Skin epidermis (tissue), 12 donors: ENCODE measurements at regions not wholly inside any gene's neighbourhood (a gene's known extent, or its start where the extent isn't known, plus 50 kb on each side); places are given as distances from the start of the nearest gene placed in this dataset.

ENCODE experiments used
- H3K27ac ChIP-seq, 21 experiments: fragments of 200-600 bp; sonication (generic) in 11 of 21; one replicate each; pipeline ENCODE4 v1.5.0; 2020; ENCODE audit warnings: mild to moderate bottlenecking in 3 of 21, inconsistent platforms in 2 of 21, moderate library complexity in 2 of 21
- H3K4me3 ChIP-seq, 7 experiments: fragments of 200-600 bp; sonication (generic) in 2 of 7; one replicate each; pipeline ENCODE4 v1.5.0; 2020; ENCODE audit warnings: inconsistent platforms in 2 of 7, mild to moderate bottlenecking in 2 of 7, moderate library complexity in 1 of 7

- no peak overlapping the region for H3K4me3 ChIP-seq
- H3K27ac ChIP-seq, result no peak overlapping the region
Observed at GRCh38 chr2:234687718-234688475, 191.0 kb upstream of the ARL4C start.

- peak overlapping the region in 2 of 21 experiments; percentile 26 to 42 for H3K27ac ChIP-seq
- no peak overlapping the region for H3K4me3 ChIP-seq
Observed at GRCh38 chr2:234686088-234686890, 189.4 kb upstream of the ARL4C start.

GRCh38 chr2:234684466-234684865 lies 187.6 kb upstream of the ARL4C start:
- Histone ChIP-seq H3K4me3 (no peak overlapping the region), H3K27ac (no peak overlapping the region)

DNA sequence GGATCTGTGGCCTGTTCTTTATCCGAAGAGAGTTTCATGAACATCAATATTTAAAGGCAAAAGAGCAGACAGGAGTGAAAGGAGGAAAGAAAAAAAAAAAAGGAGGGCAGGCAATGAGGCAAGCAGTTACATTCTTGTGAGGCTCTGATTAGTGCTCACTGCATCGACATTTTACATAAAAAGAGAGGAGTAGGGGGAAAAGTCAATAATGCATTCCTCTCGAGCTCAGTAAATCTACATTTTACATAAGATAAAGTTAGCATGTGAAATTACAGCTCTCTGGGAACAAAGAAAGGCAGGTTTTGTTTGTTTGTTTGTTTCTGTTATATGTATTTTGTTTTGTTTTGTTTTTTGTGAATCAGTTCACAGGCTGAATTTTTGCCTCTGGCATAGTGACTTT lies 187.1 kb upstream of the ARL4C start:
- H3K27ac ChIP-seq, result no peak overlapping the region
- H3K4me3 ChIP-seq, result no peak overlapping the region

- Histone ChIP-seq H3K4me3 (no peak overlapping the region), H3K27ac (no peak overlapping the region)
Observed at GRCh38 chr2:234682492-234683228, 185.8 kb upstream of the ARL4C start.

GRCh38 chr2:234680688-234681619 lies 184.1 kb upstream of the ARL4C start:
- Histone ChIP-seq H3K4me3 (no peak overlapping the region), H3K27ac (peak overlapping the region in 2 of 21 experiments; percentile 15 to 80)

GRCh38 chr2:234679741-234680687 lies 183.1 kb upstream of the ARL4C start:
- Histone ChIP-seq H3K4me3 (no peak overlapping the region), H3K27ac (peak overlapping the region in 11 of 21 experiments; percentile 3 to 81 (median 53))

GRCh38 chr2:234679301-234679740 lies 182.4 kb upstream of the ARL4C start:
- Histone ChIP-seq H3K4me3 (no peak overlapping the region), H3K27ac (peak overlapping the region in 11 of 21 experiments; percentile 3 to 81 (median 53))

GRCh38 chr2:234678711-234679110 lies 181.8 kb upstream of the ARL4C start:
- Histone ChIP-seq H3K27ac (peak overlapping the region in 5 of 21 experiments; percentile 53 to 81 (median 69)), H3K4me3 (no peak overlapping the region)

DNA sequence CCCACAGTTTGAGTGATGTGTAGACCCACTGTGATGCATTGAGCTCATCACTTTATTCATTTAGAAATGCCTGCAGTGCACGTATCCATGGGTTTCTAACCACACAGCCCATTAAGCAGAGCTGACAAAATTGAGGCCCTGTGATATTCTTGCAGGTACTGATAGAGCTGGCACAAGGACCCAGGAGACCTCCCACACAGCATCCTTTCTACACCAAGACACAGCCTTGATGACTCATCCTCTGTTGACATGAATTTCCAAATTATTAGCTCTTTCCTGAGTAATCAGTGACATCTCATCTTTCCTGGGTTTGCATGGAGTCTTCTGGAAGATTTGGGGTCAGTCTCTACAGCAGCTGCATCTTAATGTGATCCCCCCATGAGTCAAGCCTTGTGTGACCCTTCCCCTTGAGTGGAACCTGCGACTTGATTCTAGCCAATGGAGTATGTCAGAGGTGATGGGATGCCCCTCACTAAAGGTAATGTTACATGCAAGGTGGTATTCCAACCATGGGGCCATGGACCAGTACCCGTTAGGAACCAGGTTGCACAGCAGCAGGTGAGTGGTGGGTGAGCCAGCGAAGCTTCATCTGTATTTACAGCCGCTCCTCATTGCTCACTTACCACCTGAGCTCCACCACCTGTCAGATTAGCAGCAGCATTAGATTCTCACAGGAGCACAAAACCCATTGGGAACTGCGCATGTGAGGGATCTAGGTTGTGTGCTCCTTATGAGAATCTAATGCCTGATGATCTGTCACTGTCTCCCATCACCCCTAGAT lies 181.1 kb upstream of the ARL4C start:
- no peak overlapping the region for H3K4me3 ChIP-seq
- peak overlapping the region in 3 of 21 experiments; percentile 9 to 74 (median 42) for H3K27ac ChIP-seq

DNA sequence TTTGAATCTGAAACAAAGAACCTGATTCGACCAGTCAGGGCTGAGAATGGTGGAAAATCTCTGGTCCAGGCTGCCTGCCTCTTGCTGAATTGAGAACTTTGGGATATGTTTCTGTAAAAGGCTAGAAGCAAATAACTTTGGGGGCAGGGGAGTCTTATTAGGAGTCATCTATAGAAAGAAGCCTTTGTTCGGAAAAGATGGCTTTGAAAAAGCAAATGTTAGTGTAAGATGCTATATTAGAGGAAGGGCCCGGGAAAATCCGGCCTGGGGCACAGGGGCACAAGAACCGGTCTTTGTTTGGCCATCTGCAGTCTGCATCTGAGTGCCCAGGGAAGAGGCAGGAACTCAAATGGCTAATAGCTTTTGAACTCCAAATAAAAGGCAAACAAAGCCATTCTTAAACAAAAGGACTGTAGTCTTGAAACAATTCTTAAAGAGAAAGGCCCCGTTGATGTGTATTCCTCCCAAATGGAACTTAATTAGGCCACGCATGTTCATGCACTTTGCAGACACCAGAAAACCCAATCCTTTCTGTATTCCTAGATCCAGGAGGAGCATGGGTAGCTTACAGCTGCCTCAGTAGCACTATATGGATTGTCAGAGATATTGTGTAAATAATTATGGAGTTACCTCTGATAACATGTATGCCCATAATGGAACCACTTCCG lies 180.0 kb upstream of the ARL4C start:
- Histone ChIP-seq H3K4me3 (no peak overlapping the region), H3K27ac (peak overlapping the region in 5 of 21 experiments; percentile 9 to 74 (median 42))

GRCh38 chr2:234676109-234676782 lies 179.4 kb upstream of the ARL4C start:
- Histone ChIP-seq H3K4me3 (no peak overlapping the region), H3K27ac (peak overlapping the region in 4 of 21 experiments; percentile 10 to 74 (median 46))

- Histone ChIP-seq H3K27ac (peak overlapping the region in 3 of 21 experiments; percentile 27 to 42 (median 37)), H3K4me3 (no peak overlapping the region)
Observed at GRCh38 chr2:234674781-234675201, 177.9 kb upstream of the ARL4C start.

DNA sequence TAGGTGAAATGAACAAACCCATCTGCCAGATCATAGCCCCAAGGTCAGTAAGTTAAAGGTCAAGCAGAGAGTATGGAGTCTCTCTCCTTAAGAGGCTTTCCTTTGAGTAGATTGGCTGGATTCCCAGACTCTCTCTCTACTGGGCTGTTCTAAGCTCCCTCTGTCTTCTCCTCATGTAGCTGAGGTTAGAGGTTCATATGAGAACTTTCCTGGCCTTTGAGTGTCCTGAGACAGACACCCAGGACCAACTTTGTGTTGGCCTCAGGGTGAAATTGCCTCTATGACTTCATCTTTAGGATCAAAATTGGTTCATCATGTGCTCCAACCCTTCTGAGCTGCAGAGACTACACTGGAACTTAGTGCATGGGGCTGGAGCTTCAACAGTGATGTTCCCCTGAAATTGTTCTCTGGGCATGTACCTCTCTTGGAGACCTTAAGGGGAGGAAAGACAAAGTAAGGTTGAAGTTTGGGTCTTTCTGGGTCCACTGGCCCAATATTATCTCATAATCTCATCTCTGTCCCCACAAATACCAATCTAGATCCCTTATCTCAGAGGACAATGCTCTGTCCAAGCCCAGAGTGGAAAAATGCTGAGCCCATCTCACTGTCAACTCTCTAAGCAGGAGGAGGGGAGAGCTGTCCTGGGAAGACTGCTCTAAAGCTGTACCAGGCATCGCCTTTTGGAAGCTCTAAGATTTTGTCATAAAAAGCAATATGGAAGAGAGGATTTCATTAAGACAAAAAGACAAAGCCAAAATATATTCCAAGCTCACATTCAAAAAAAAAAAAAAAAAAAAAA lies 177.3 kb upstream of the ARL4C start:
- no peak overlapping the region for H3K4me3 ChIP-seq

DNA sequence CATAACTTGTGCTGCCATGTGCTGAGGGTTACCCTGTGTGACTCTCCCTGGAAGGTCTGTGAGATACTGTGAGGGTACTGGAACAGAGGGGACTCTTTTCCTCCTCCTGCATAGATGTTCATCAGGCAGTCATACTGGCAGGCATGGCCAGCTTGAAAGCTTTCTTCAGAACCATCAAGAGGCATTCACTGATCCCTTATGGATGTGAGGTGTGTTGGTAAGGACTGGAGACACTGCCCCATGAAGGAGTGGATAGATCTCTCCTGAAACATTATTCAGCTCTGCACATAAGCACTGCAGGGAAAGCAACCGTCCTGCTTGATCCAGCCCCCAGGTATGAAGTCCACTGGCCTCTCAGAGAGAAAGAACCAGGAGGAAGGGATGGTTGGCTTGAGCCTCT lies 176.6 kb upstream of the ARL4C start:
- peak overlapping the region in 1 of 21 experiments; percentile 68 for H3K27ac ChIP-seq

More for the DNA sequence above, 177.3 kb upstream of the ARL4C start:
- H3K27ac ChIP-seq, result peak overlapping the region in 2 of 21 experiments; percentile 14 to 68

More for the DNA sequence above, 176.6 kb upstream of the ARL4C start:
- H3K4me3 ChIP-seq, result no peak overlapping the region
